Lower leg skin (tissue), 3 donors: ENCODE measurements at regions not wholly inside any gene's neighbourhood (a gene's known extent, or its start where the extent isn't known, plus 50 kb on each side); places are given as distances from the start of the nearest gene placed in this dataset.

Experiments used
- POLR2A ChIP-seq, 2 donors: fragments of 450-650 bp; IDR thresholded peaks; one replicate each; pipeline ENCODE4 v1.6.1; 2016 to 2017; ENCODE audit warnings: antibody characterized with exemption in 2 of 2, mild to moderate bottlenecking in 1 of 2, moderate library complexity in 1 of 2
- TF ChIP-seq, protein P1 (sequence below), 3 donors: fragments of 450-650 bp; IDR thresholded peaks; one replicate each; pipeline ENCODE4 v1.5.1; 2016; ENCODE audit warnings: antibody characterized with exemption in 3 of 3, mild to moderate bottlenecking in 3 of 3, moderate library complexity in 2 of 3

DNA sequence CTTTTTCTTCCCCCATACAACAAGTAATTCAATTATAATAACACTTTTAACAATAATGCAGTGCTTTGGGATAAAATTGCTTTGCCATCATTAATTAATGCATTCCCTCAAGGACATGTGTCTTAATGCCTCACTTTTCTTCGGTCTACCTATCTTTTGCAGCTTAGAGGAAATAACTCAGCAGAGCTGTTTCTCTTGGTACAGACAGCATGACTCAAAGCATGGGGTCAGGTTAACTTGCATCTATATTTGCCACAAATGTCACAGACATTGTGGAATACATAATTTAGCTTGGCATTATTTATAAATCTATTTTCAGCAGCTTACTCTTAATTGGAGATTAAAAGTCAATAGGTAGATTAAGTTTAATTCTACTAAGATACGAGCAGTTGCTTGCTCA lies 376.1 kb upstream of the CNTNAP5 start:
- TF ChIP-seq, protein P1, sequence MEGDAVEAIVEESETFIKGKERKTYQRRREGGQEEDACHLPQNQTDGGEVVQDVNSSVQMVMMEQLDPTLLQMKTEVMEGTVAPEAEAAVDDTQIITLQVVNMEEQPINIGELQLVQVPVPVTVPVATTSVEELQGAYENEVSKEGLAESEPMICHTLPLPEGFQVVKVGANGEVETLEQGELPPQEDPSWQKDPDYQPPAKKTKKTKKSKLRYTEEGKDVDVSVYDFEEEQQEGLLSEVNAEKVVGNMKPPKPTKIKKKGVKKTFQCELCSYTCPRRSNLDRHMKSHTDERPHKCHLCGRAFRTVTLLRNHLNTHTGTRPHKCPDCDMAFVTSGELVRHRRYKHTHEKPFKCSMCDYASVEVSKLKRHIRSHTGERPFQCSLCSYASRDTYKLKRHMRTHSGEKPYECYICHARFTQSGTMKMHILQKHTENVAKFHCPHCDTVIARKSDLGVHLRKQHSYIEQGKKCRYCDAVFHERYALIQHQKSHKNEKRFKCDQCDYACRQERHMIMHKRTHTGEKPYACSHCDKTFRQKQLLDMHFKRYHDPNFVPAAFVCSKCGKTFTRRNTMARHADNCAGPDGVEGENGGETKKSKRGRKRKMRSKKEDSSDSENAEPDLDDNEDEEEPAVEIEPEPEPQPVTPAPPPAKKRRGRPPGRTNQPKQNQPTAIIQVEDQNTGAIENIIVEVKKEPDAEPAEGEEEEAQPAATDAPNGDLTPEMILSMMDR (IDR thresholded peaks at IDR 0.05): no peak
- TF ChIP-seq POLR2A (IDR thresholded peaks at IDR 0.05): no peak
